H1 (cell line): ENCODE measurements at regions not wholly inside any gene's neighbourhood (a gene's known extent, or its start where the extent isn't known, plus 50 kb on each side); places are given as distances from the start of the nearest gene placed in this dataset.

Experiments
- CTCF ChIA-PET: fragments of 300-600 bp; sonication (Branson Sonifier 250); formaldehyde crosslinking; loops from one replicate; lab custom pipeline; 2021; ENCODE audit not compliant: partially characterized antibody; lab: Charles Lee
- POLR2A ChIA-PET: fragments of 300-600 bp; sonication (Branson Sonifier 250); formaldehyde crosslinking; loops from one replicate; lab custom pipeline; 2021; ENCODE audit warnings: inconsistent platforms; ENCODE audit not compliant: partially characterized antibody; lab: Charles Lee
- DNase-seq, 2 experiments: peaks; one replicate each; pipeline versions ENCODE4 v3.0.0 to v3.0.0-alpha.2; 2010 to 2022; ENCODE audit warnings: low spot score in 2 of 2, low read depth in 1 of 2, mixed read lengths in 1 of 2
- FAIRE-seq: peaks from 2 replicates; lab custom pipeline; 2011; peaks lifted over from hg19 to GRCh38; lab: Jason Lieb, UNC
- H2AFZ ChIP-seq: 2 replicates; pipeline ENCODE4 v1.8.1; 2012; ENCODE audit warnings: low read length, inconsistent platforms
- H2AK5ac ChIP-seq: 2 replicates; pipeline ENCODE4 v1.6.1; 2013; ENCODE audit warnings: low read depth, low read length
- H2BK120ac ChIP-seq: replicated peaks from 2 replicates; pipeline ENCODE3; 2013; ENCODE audit warnings: low read depth, low read length, inconsistent platforms
- H2BK12ac ChIP-seq: 2 replicates; pipeline ENCODE4 v1.6.1; 2013; ENCODE audit warnings: low read depth, low read length
- H2BK15ac ChIP-seq: 2 replicates; pipeline ENCODE4 v1.6.1; 2013; ENCODE audit warnings: low read length
- H2BK20ac ChIP-seq: 2 replicates; pipeline ENCODE4 v1.6.1; 2013; ENCODE audit warnings: low read length
- H2BK5ac ChIP-seq: 2 replicates; pipeline ENCODE4 v1.6.1; 2013; ENCODE audit warnings: low read depth, low read length
- H3K14ac ChIP-seq: 2 replicates; pipeline ENCODE4 v1.6.1; 2013; ENCODE audit warnings: inconsistent platforms; ENCODE audit not compliant: insufficient read length
- H3K18ac ChIP-seq: 2 replicates; pipeline ENCODE4 v1.6.1; 2013; ENCODE audit warnings: low read length; ENCODE audit errors: extremely low read depth
- H3K23ac ChIP-seq: 2 replicates; pipeline ENCODE4 v1.6.1; 2013; ENCODE audit warnings: inconsistent platforms; ENCODE audit not compliant: insufficient read length
- H3K23me2 ChIP-seq: 2 replicates; pipeline ENCODE4 v1.6.1; 2013; ENCODE audit warnings: low read depth, low read length
- H3K27ac ChIP-seq: 2 replicates; pipeline ENCODE4 v1.6.1; 2011; ENCODE audit warnings: low read depth, low read length, inconsistent platforms
- H3K27me3 ChIP-seq, 4 experiments: replicated peaks in 1 of 4; 1 replicate in 1 of 4; 2 replicates in 3 of 4; pipeline versions ENCODE4 v1.6.1 to v1.8.1; 2011 to 2013; ENCODE audit warnings: low read length in 3 of 4, mild to moderate bottlenecking in 3 of 4, inconsistent platforms in 2 of 4, mixed read lengths in 2 of 4, moderate library complexity in 1 of 4; ENCODE audit not compliant: control insufficient read depth in 3 of 4, insufficient read depth in 3 of 4; ENCODE audit errors: extremely low read depth in 1 of 4
- H3K36me3 ChIP-seq, 4 experiments: 2 replicates each; pipeline versions ENCODE4 v1.6.1 to v1.8.1; 2011 to 2013; ENCODE audit warnings: mild to moderate bottlenecking in 4 of 4, low read length in 3 of 4, moderate library complexity in 2 of 4, control low read depth in 1 of 4, inconsistent platforms in 1 of 4; ENCODE audit not compliant: insufficient read depth in 4 of 4, control insufficient read depth in 2 of 4
- H3K4ac ChIP-seq: replicated peaks from 2 replicates; pipeline ENCODE3; 2013; ENCODE audit warnings: low read length, low read depth, mixed read lengths, inconsistent platforms; ENCODE audit not compliant: insufficient read length
- H3K4me1 ChIP-seq, 4 experiments: replicated peaks in 1 of 4; 1 replicate in 1 of 4; 2 replicates in 3 of 4; pipeline versions ENCODE4 v1.6.1 to v1.8.1; 2011 to 2013; ENCODE audit warnings: low read length in 3 of 4, inconsistent platforms in 2 of 4, mixed read lengths in 1 of 4; ENCODE audit not compliant: insufficient read depth in 4 of 4, control insufficient read depth in 3 of 4
- H3K4me2 ChIP-seq, 2 experiments: 2 replicates each; pipeline versions ENCODE4 v1.6.1 to v1.8.1; 2011 to 2013; ENCODE audit warnings: low read depth in 2 of 2, low read length in 2 of 2, control low read depth in 1 of 2, inconsistent platforms in 1 of 2, mild to moderate bottlenecking in 1 of 2; ENCODE audit not compliant: insufficient read depth in 1 of 2
- H3K4me3 ChIP-seq, 4 experiments: fragments of 200-600, 300-600 bp in 1 of 4; sonication (generic), shearing (Covaris generic), sonication (Bioruptor Twin) in 1 of 4; 2 replicates each; pipeline versions ENCODE4 v1.5.1 to v1.8.1; 2011 to 2016; ENCODE audit warnings: low read length in 4 of 4, low read depth in 3 of 4, control low read depth in 2 of 4, inconsistent platforms in 2 of 4, mild to moderate bottlenecking in 2 of 4, mixed read lengths in 1 of 4, moderate library complexity in 1 of 4; ENCODE audit not compliant: insufficient read depth in 2 of 4; ENCODE audit errors: extremely low read depth in 1 of 4
- H3K56ac ChIP-seq: replicated peaks from 2 replicates; pipeline ENCODE3; 2013; ENCODE audit warnings: low read depth, mild to moderate bottlenecking, mixed read lengths, low read length, inconsistent platforms; ENCODE audit not compliant: insufficient read length
- H3K79me1 ChIP-seq: 2 replicates; pipeline ENCODE4 v1.6.1; 2013; ENCODE audit warnings: low read depth, low read length, control low read depth
- H3K79me2 ChIP-seq, 2 experiments: 2 replicates each; pipeline versions ENCODE4 v1.6.1 to v1.8.1; 2012 to 2013; ENCODE audit warnings: low read length in 2 of 2, mild to moderate bottlenecking in 2 of 2, inconsistent platforms in 1 of 2; ENCODE audit not compliant: insufficient read depth in 2 of 2, control insufficient read depth in 1 of 2
- H3K9ac ChIP-seq, 4 experiments: replicated peaks in 1 of 4; 1 replicate in 1 of 4; 2 replicates in 3 of 4; pipeline versions ENCODE4 v1.6.1 to v1.8.1; 2011 to 2013; ENCODE audit warnings: low read depth in 3 of 4, low read length in 3 of 4, control low read depth in 2 of 4, mild to moderate bottlenecking in 2 of 4, moderate library complexity in 2 of 4, inconsistent platforms in 1 of 4; ENCODE audit errors: extremely low read depth in 1 of 4
- H3K9me3 ChIP-seq, 2 experiments: 2 replicates each; pipeline versions ENCODE4 v1.6.1 to v1.8.1; 2012 to 2013; ENCODE audit warnings: mild to moderate bottlenecking in 2 of 2, moderate library complexity in 2 of 2, control low read depth in 1 of 2, inconsistent platforms in 1 of 2, low read depth in 1 of 2, low read length in 1 of 2, mixed read lengths in 1 of 2; ENCODE audit not compliant: insufficient read depth in 2 of 2
- H4K20me1 ChIP-seq, 2 experiments: replicated peaks in 1 of 2; 2 replicates each; pipeline versions ENCODE3 to v1.8.1; 2011 to 2013; ENCODE audit warnings: inconsistent platforms in 2 of 2, low read length in 2 of 2, mild to moderate bottlenecking in 1 of 2; ENCODE audit not compliant: insufficient read depth in 2 of 2, control insufficient read depth in 1 of 2
- H4K5ac ChIP-seq: 2 replicates; pipeline ENCODE4 v1.6.1; 2013; ENCODE audit warnings: low read length, low read depth, mixed read lengths, inconsistent platforms; ENCODE audit not compliant: insufficient read length
- H4K8ac ChIP-seq: 2 replicates; pipeline ENCODE4 v1.8.0; 2013; ENCODE audit warnings: mild to moderate bottlenecking, moderate library complexity, low read length, inconsistent platforms; ENCODE audit not compliant: insufficient read depth; ENCODE audit errors: extremely low read depth
- H4K91ac ChIP-seq: replicated peaks from 2 replicates; pipeline ENCODE3; 2013; ENCODE audit warnings: low read length, mixed read lengths, inconsistent platforms; ENCODE audit not compliant: insufficient read length
- CBX5 ChIP-seq: fragments of 300-800, 300-1000 bp; sonication (generic); IDR thresholded peaks from 2 replicates; pipeline ENCODE4 v1.7.1; 2016; ENCODE audit warnings: antibody characterized with exemption, low read length, low read depth
- CBX8 ChIP-seq: fragments of 300-800, 300-1000 bp; sonication (generic); IDR thresholded peaks from 2 replicates; pipeline ENCODE4 v1.7.1; 2016; ENCODE audit warnings: low read depth, low read length, borderline replicate concordance
- CEBPB ChIP-seq: IDR thresholded peaks from 2 replicates; pipeline ENCODE4 v1.6.1; 2012; ENCODE audit warnings: low read depth, low read length
- CHD2 ChIP-seq: IDR thresholded peaks from 2 replicates; pipeline ENCODE4 v1.6.1; 2012; ENCODE audit warnings: low read length, improper control_type of control experiment
- HDAC2 ChIP-seq, 2 experiments: fragments of 300-600 bp in 1 of 2; sonication (generic) in 1 of 2; IDR thresholded peaks; 2 replicates each; pipeline ENCODE4 v1.6.1; 2011 to 2012; ENCODE audit warnings: low read depth in 2 of 2, low read length in 2 of 2, mild to moderate bottlenecking in 2 of 2, moderate library complexity in 2 of 2, borderline replicate concordance in 1 of 2, inconsistent platforms in 1 of 2
- HDAC6 ChIP-seq: IDR thresholded peaks from one replicate; pipeline ENCODE4 v1.7.1; 2012; ENCODE audit warnings: low read depth, mild to moderate bottlenecking, inconsistent platforms, low read length, moderate library complexity
- JUN ChIP-seq: IDR thresholded peaks from 2 replicates; pipeline ENCODE4 v1.6.1; 2011; ENCODE audit warnings: low read depth, mild to moderate bottlenecking, improper control_type of control experiment, low read length
- MAFK ChIP-seq: IDR thresholded peaks from 2 replicates; pipeline ENCODE4 v1.6.1; 2012; ENCODE audit warnings: low read depth, mild to moderate bottlenecking, improper control_type of control experiment, low read length
- POU5F1 ChIP-seq: IDR thresholded peaks from 2 replicates; pipeline ENCODE4 v1.6.1; 2011; ENCODE audit warnings: low read depth, mild to moderate bottlenecking, low read length, moderate library complexity
- SUZ12 ChIP-seq: fragments of 200-600 bp; sonication (generic); IDR thresholded peaks from 2 replicates; pipeline ENCODE4 v1.6.1; 2012; ENCODE audit warnings: mild to moderate bottlenecking, inconsistent platforms, low read length, moderate library complexity, mixed read lengths
- TAF7 ChIP-seq: optimal IDR thresholded peaks from 2 replicates; pipeline ENCODE3; 2011; ENCODE audit warnings: low read depth, mild to moderate bottlenecking, inconsistent platforms, low read length, moderate library complexity, borderline replicate concordance
- TCF12 ChIP-seq: IDR thresholded peaks from 2 replicates; pipeline ENCODE4 v1.6.1; 2011; ENCODE audit warnings: low read depth, mild to moderate bottlenecking, low read length
- WGBS, 2 experiments: shearing (Covaris generic) in 1 of 2; methylation state at CpG; one replicate each; pipeline versions ENCODE4 v1.1.6 to v1.1.7; 2013 to 2015; ENCODE audit warnings: low lambda C conversion rate in 2 of 2, mixed read lengths in 2 of 2, inconsistent platforms in 1 of 2, low coverage in 1 of 2, missing lambda C conversion rate in 1 of 2; ENCODE audit not compliant: insufficient replicate concordance in 2 of 2, insufficient coverage in 1 of 2, insufficient read length in 1 of 2; ENCODE audit errors: extremely low coverage in 1 of 2, missing lambda C conversion rate in 1 of 2; 5-methylcytosine and 5-hydroxymethylcytosine counted together

GRCh38 chr21:38979271-38980121 is 173.8 kb downstream of the ETS2 start:
- no peaks in the 10 kb centered on the region for H3K79me2 ChIP-seq
- 27% methylated on average over 6 of the region's 6 CpGs; no CpG with 5 or more reads in 1 of the 2 experiments for WGBS, 2 experiments
- H3K4ac ChIP-seq: no peak overlapping the region
- H2BK120ac ChIP-seq: peak overlapping the region; percentile 70
- H3K56ac ChIP-seq: peak overlapping the region; percentile 6
- no peak overlapping the region for H3K9ac ChIP-seq
- peak overlapping the region; percentile 80; the same call in 1 of the 2 replicates for H3K18ac ChIP-seq
- H2AFZ ChIP-seq: no peak overlapping the region
- peak overlapping the region; percentile 48 for H3K27ac ChIP-seq
- H4K20me1 ChIP-seq: no peaks in the 10 kb centered on the region
- peak; percentile 52 to 62 for DNase-seq
- no peak overlapping the region for H4K8ac ChIP-seq
- H3K4me3 ChIP-seq: peak overlapping the region in 2 of 4 experiments; percentile 8 to 11; a peak in 2 of 8 replicates
- no peak overlapping the region for H3K23ac ChIP-seq
- no peaks in the 10 kb centered on the region for H3K9me3 ChIP-seq
- H2AK5ac ChIP-seq: no peak overlapping the region
- H3K23me2 ChIP-seq: no peaks in the 10 kb centered on the region
- H3K4me2 ChIP-seq: peak overlapping the region; percentile 33 to 46
- CTCF ChIA-PET: interaction anchor here (0.6 to 1.0 kb wide), 6 partner anchors 11 to 584 kb away, joined by 3 to 5 read pairs (median 3); no protein-coding TSS in a partner anchor
- peak overlapping the region; percentile 94 for H4K91ac ChIP-seq
- H2BK12ac ChIP-seq: no peak overlapping the region; the same call in none of the 2 replicates
- no peak overlapping the region for H3K14ac ChIP-seq
- no peaks in the 10 kb centered on the region for H3K27me3 ChIP-seq
- peak overlapping the region; percentile 78; the same call in 1 of the 2 replicates for H2BK20ac ChIP-seq
- H3K79me1 ChIP-seq: no peaks in the 10 kb centered on the region
- H4K5ac ChIP-seq: peak overlapping the region; percentile 49
- no peaks in the 10 kb centered on the region for H3K36me3 ChIP-seq
- POLR2A ChIA-PET: interaction anchor here (0.6 to 1.9 kb wide), 3 partner anchors 14 to 383 kb away, joined by 3 to 7 read pairs (median 3); no protein-coding TSS in a partner anchor
- H2BK5ac ChIP-seq: peak overlapping the region; percentile 90; the same call in 1 of the 2 replicates
- H2BK15ac ChIP-seq: no peak overlapping the region
- H3K4me1 ChIP-seq: peaks cover 11 to 26% (median 24%) of the 10 kb centered on the region in 4 experiments
- peak; percentile 99 for FAIRE-seq
- TF ChIP-seq SUZ12 (no peak), TCF12 (peak; percentile 88; the same call in 1 of the 2 replicates), CEBPB (no peak), MAFK (no peak), HDAC6 (no peak), CBX8 (no peak), CHD2 (0 out of 2 replicates have a peak, but pooled peaks have one; percentile 10), POU5F1 (no peak), JUN (no peak), CBX5 (no peak), TAF7 (no peak), HDAC2 (IDR thresholded peaks at IDR 0.05; ENCODE audit: borderline replicate concordance in 1 of 2, low read depth in 2 of 2, low read length in 2 of 2) (no peak; a peak in 1 of 4 replicates)
